Fibroblast of skin of left biceps (primary cell): ENCODE measurements at regions not wholly inside any gene's neighbourhood (a gene's known extent, or its start where the extent isn't known, plus 50 kb on each side); places are given as distances from the start of the nearest gene placed in this dataset.
"Not testable (repeated sequence)": the region's sequence is repeated elsewhere in the genome, so short reads cannot be mapped to it uniquely, and the experiment has no call there.

Experiments used
- DNase-seq, 2 experiments: peaks; one replicate each; pipeline ENCODE4 v3.0.0-alpha.2; 2013; ENCODE audit warnings: low read depth in 2 of 2

GRCh38 chr2:198304859-198305258, 500.5 kb downstream of the PLCL1 start:
- no peak for DNase-seq

- DNase-seq: no peak
These were observed 493.0 kb downstream of the PLCL1 start for GRCh38 chr2:198297350-198297749.

- peak in 1 of 2 experiments; percentile 20 for DNase-seq
These were observed 492.4 kb downstream of the PLCL1 start for GRCh38 chr2:198296665-198297308.

GRCh38 chr2:198293281-198293680, 488.9 kb downstream of the PLCL1 start:
- no peak for DNase-seq

GRCh38 chr2:198289811-198290210, 485.4 kb downstream of the PLCL1 start:
- DNase-seq: no peak

- DNase-seq: no peak
These were observed 483.3 kb downstream of the PLCL1 start for GRCh38 chr2:198287706-198288105.

GRCh38 chr2:198285216-198285615, 480.8 kb downstream of the PLCL1 start:
- DNase-seq: no peak

GRCh38 chr2:198283146-198283545, 478.8 kb downstream of the PLCL1 start:
- DNase-seq: peak; percentile 24 to 30

GRCh38 chr2:198282061-198282460, 477.7 kb downstream of the PLCL1 start:
- no peak for DNase-seq

- no peak for DNase-seq
These were observed 475.8 kb downstream of the PLCL1 start for GRCh38 chr2:198280145-198280544.

GRCh38 chr2:198279026-198279425, 474.6 kb downstream of the PLCL1 start:
- peak; percentile 30 to 40 for DNase-seq

GRCh38 chr2:198277181-198277580, 472.8 kb downstream of the PLCL1 start:
- DNase-seq: no peak

- DNase-seq: peak; percentile 31 to 38
These were observed 469.3 kb downstream of the PLCL1 start for GRCh38 chr2:198273660-198274059.

- not testable (repeated sequence) for DNase-seq
These were observed 465.8 kb downstream of the PLCL1 start for GRCh38 chr2:198270157-198270556.

GRCh38 chr2:198268519-198268918, 464.1 kb downstream of the PLCL1 start:
- DNase-seq: no peak

GRCh38 chr2:198259496-198259895, 455.1 kb downstream of the PLCL1 start:
- no peak for DNase-seq

- no peak for DNase-seq
These were observed 450.2 kb downstream of the PLCL1 start for GRCh38 chr2:198254536-198255090.

GRCh38 chr2:198253995-198254394, 449.6 kb downstream of the PLCL1 start:
- no peak for DNase-seq

GRCh38 chr2:198252472-198252871, 448.1 kb downstream of the PLCL1 start:
- no peak for DNase-seq

GRCh38 chr2:198242093-198242492, 437.7 kb downstream of the PLCL1 start:
- no peak for DNase-seq

GRCh38 chr2:198238429-198238828, 434.0 kb downstream of the PLCL1 start:
- DNase-seq: no peak

GRCh38 chr2:198236338-198236737, 431.9 kb downstream of the PLCL1 start:
- DNase-seq: no peak

- DNase-seq: no peak
These were observed 427.9 kb downstream of the PLCL1 start for GRCh38 chr2:198232281-198232680.

GRCh38 chr2:198231562-198231961, 427.2 kb downstream of the PLCL1 start:
- no peak for DNase-seq
